ENCODE measurements at regions not wholly inside any gene's neighbourhood (a gene's known extent, or its start where the extent isn't known, plus 50 kb on each side); places are given as distances from the start of the nearest gene placed in this dataset.

- DNase-seq (ENCODE audit: low read depth, low spot score) = no peak
- no peak for TF ChIP-seq CTCF (IDR thresholded peaks at IDR 0.05; ENCODE audit: low read depth, low read length)
- no peak overlapping the region for H3K4me3 ChIP-seq (ENCODE audit: low read depth, low read length)
- in situ Hi-C loops (cut with HindIII; ENCODE audit: low sequenced_read_pairs) = no loop called here
These were observed 248.4 kb upstream of the JARID2 start for GRCh38 chr6:14997507-14997906.

- in situ Hi-C loops (cut with HindIII; ENCODE audit: low sequenced_read_pairs) = no loop called here
- no peak overlapping the region for H3K4me3 ChIP-seq (ENCODE audit: low read depth, low read length)
- no peak for DNase-seq (ENCODE audit: low read depth, low spot score)
- TF ChIP-seq CTCF (IDR thresholded peaks at IDR 0.05; ENCODE audit: low read depth, low read length) = no peak
These were observed 246.8 kb upstream of the JARID2 start for GRCh38 chr6:14999106-14999505.

GRCh38 chr6:15001326-15001910 is 244.5 kb upstream of the JARID2 start:
- DNase-seq (ENCODE audit: low read depth, low spot score) = no peak
- no peak for TF ChIP-seq CTCF (IDR thresholded peaks at IDR 0.05; ENCODE audit: low read depth, low read length)
- no peak overlapping the region for H3K4me3 ChIP-seq (ENCODE audit: low read depth, low read length)
- in situ Hi-C loops (cut with HindIII; ENCODE audit: low sequenced_read_pairs) = no loop called here

- DNase-seq (ENCODE audit: low read depth, low spot score) = no peak
- no peak for TF ChIP-seq CTCF (IDR thresholded peaks at IDR 0.05; ENCODE audit: low read depth, low read length)
- in situ Hi-C loops (cut with HindIII; ENCODE audit: low sequenced_read_pairs) = no loop called here
- no peak overlapping the region for H3K4me3 ChIP-seq (ENCODE audit: low read depth, low read length)
These were observed 237.6 kb upstream of the JARID2 start for GRCh38 chr6:15008269-15008668.

- no peak for DNase-seq (ENCODE audit: low read depth, low spot score)
- no peak overlapping the region for H3K4me3 ChIP-seq (ENCODE audit: low read depth, low read length)
- no peak for TF ChIP-seq CTCF (IDR thresholded peaks at IDR 0.05; ENCODE audit: low read depth, low read length)
- in situ Hi-C loops (cut with HindIII; ENCODE audit: low sequenced_read_pairs) = no loop called here
These were observed 230.9 kb upstream of the JARID2 start for GRCh38 chr6:15014958-15015357.

- in situ Hi-C loops (cut with HindIII; ENCODE audit: low sequenced_read_pairs) = no loop called here
- H3K4me3 ChIP-seq (ENCODE audit: low read depth, low read length) = no peak overlapping the region
- DNase-seq (ENCODE audit: low read depth, low spot score) = no peak
- TF ChIP-seq CTCF (IDR thresholded peaks at IDR 0.05; ENCODE audit: low read depth, low read length) = no peak
These were observed 229.1 kb upstream of the JARID2 start for GRCh38 chr6:15016813-15017212.

GRCh38 chr6:15017261-15017660 is 228.6 kb upstream of the JARID2 start:
- peak; percentile 11 for DNase-seq (ENCODE audit: low read depth, low spot score)
- no peak overlapping the region for H3K4me3 ChIP-seq (ENCODE audit: low read depth, low read length)

More at GRCh38 chr6:15017261-15017660, 228.6 kb upstream of the JARID2 start:
- in situ Hi-C loops (cut with HindIII; ENCODE audit: low sequenced_read_pairs) = no loop called here
- no peak for TF ChIP-seq CTCF (IDR thresholded peaks at IDR 0.05; ENCODE audit: low read depth, low read length)

Data from astrocyte of the spinal cord (primary cell).